AG04450 (cell line): ENCODE measurements at regions not wholly inside any gene's neighbourhood (a gene's known extent, or its start where the extent isn't known, plus 50 kb on each side); places are given as distances from the start of the nearest gene placed in this dataset.

Source experiments
- CTCF ChIA-PET: fragments of 300-600, 350-600 bp; formaldehyde crosslinking; extraction: SDS; loops from one replicate; lab custom pipeline; 2022; ENCODE audit warnings: antibody characterized with exemption, inconsistent platforms; lab: Charles Lee
- POLR2A ChIA-PET: fragments of 350-600 bp; formaldehyde crosslinking; extraction: SDS; loops from one replicate; lab custom pipeline; 2021; ENCODE audit warnings: antibody characterized with exemption, inconsistent platforms; lab: Yijun Ruan, JAX
- DNase-seq: peaks from one replicate; pipeline ENCODE4 v3.0.0-alpha.2; 2011; ENCODE audit warnings: low read depth, low spot score
- H3K27ac ChIP-seq: one replicate; pipeline ENCODE4 v1.5.1; 2012; ENCODE audit warnings: low read depth, low read length, control low read depth
- H3K27me3 ChIP-seq: one replicate; pipeline ENCODE4 v1.6.0; 2012; ENCODE audit warnings: low read length; ENCODE audit not compliant: control insufficient read depth, insufficient read depth
- H3K4me3 ChIP-seq: 2 replicates; pipeline ENCODE4 v1.5.1; 2011; ENCODE audit warnings: mild to moderate bottlenecking, low read depth, low read length, control low read depth
- H3K9me3 ChIP-seq: 2 replicates; pipeline ENCODE4 v1.5.1; 2012; ENCODE audit warnings: low read length; ENCODE audit not compliant: control insufficient read depth, insufficient read depth
- TF ChIP-seq, protein P1 (sequence below): IDR thresholded peaks from 2 replicates; pipeline ENCODE4 v1.5.1; 2011; ENCODE audit warnings: low read depth, low read length, control low read depth, inconsistent platforms

DNA sequence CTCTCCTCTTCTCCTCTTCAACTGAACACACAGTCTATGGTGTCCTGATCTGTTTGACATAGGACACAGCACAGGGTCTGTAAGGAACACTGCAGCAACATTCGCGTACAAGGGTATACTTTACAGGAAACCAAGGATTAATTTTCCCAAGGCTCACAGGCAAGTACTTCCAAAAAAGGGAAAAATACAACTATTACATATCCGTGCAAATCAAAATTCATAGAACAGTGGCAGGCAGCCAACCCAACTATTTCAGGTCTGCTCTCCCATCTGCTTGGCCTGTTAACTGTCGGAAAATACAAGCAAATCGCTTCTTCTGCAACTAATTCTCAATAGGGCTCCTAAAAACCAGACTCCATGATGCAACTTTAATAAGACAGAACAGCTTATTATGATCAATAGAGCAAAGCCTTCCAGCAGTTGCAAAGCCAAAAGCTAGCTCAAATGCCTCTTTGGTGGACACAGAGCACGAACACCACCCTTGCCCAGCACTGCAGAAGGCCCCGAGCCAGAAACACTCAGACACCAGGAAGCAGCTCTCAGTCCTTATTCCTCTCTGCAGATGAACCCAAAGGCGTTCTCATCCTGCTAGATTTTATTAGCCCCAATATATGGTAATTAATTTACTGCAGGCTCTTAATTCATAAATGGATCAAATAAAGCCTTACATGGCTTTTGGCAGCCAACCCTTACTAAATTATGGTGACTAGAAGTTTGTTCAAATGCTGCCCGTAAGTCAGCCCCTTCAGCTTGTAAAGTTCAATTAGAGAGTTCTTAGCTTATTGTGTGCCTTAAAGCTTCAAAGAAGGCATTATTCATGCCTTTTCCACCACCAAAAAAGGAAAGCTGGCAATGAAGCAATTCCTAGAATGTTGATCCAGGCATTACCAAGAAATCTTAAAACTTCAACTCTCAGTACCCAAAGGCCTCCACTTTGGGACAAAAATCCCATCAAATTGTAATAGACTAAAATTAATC, 68.8 kb downstream of the ZNF608 start:
- TF ChIP-seq, protein P1, sequence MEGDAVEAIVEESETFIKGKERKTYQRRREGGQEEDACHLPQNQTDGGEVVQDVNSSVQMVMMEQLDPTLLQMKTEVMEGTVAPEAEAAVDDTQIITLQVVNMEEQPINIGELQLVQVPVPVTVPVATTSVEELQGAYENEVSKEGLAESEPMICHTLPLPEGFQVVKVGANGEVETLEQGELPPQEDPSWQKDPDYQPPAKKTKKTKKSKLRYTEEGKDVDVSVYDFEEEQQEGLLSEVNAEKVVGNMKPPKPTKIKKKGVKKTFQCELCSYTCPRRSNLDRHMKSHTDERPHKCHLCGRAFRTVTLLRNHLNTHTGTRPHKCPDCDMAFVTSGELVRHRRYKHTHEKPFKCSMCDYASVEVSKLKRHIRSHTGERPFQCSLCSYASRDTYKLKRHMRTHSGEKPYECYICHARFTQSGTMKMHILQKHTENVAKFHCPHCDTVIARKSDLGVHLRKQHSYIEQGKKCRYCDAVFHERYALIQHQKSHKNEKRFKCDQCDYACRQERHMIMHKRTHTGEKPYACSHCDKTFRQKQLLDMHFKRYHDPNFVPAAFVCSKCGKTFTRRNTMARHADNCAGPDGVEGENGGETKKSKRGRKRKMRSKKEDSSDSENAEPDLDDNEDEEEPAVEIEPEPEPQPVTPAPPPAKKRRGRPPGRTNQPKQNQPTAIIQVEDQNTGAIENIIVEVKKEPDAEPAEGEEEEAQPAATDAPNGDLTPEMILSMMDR = no peak
- POLR2A ChIA-PET = no interaction called here
- no peak for DNase-seq
- Histone ChIP-seq H3K9me3 (no peaks in the 10 kb centered on the region), H3K27me3 (no peaks in the 10 kb centered on the region), H3K27ac (no peak overlapping the region), H3K4me3 (no peak overlapping the region)
- CTCF ChIA-PET = no interaction called here

DNA sequence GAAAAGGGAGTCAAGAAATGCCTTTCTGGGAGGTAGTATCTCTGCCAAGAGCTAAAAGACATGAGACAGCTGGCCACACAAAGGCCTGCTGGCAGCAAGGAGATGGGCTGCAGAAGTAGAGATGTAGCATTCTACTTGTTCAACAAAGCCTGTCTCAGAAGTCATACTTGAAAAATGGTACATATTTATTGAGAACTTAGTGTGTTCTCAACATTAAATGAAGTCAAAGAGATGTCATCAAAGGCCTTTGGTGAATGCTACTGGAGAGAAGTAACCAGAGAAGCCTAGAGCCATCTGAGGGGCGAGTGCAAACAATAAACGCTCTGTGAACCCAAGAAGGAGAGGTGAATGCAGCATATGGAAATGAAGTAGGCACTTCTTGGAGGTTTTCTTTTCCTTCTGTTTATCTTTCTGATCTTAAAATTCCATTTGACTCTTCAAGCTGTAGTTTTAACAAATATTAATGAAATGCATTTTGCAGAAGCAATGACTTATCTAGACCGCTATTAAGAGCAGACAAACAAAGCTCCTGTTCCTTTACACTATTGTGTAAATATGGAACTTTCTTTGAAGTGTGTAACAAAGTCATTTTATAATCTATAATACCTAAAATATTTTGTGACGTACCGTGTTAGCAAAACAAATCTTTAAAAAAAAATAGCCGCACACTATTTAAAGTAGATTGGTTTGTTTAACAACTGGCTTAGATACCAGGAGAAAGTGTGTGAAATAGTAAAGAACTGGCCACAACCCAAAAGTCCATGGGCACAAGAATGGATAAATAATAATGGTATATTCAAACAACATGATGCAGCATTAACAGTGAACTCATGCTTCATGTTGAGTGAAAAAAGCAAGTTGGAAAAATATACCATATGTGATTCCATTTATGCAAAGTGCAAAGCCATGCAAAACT, 70.2 kb downstream of the ZNF608 start:
- no peak overlapping the region for H3K4me3 ChIP-seq
- H3K9me3 ChIP-seq = no peaks in the 10 kb centered on the region
- no peak for DNase-seq
- H3K27ac ChIP-seq = no peak overlapping the region
- POLR2A ChIA-PET = interaction anchor here (0.6 kb wide), 1 partner anchor 15 kb away, joined by 4 read pairs; no protein-coding TSS in a partner anchor
- H3K27me3 ChIP-seq = no peaks in the 10 kb centered on the region
- CTCF ChIA-PET = no interaction called here
- TF ChIP-seq, protein P1 = no peak

DNA sequence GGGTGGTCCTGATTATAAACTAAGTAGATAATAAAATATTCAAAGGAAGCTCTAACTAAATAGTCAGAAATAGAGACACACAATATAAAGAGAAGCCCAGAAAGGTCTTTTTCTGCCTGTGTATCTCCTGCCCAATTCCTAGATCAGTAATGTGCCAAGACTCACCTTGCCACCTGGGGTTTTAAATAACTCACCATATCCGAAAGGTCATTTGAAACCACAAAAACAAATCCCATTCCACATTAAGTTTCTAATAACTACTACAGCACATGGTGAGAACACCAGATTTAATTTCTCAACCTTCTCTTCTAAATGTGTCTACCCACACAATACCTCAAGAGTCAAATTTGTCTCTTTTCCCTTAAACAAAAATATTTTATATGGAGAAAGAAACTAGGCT, 75.2 kb downstream of the ZNF608 start:
- Histone ChIP-seq H3K9me3 (no peaks in the 10 kb centered on the region), H3K4me3 (no peak overlapping the region), H3K27ac (no peak overlapping the region), H3K27me3 (no peaks in the 10 kb centered on the region)
- POLR2A ChIA-PET = interaction anchor here (0.6 kb wide), 1 partner anchor 15 kb away, joined by 3 read pairs; no protein-coding TSS in a partner anchor
- TF ChIP-seq, protein P1 = no peak
- CTCF ChIA-PET = interaction anchor here (2.5 kb wide), 1 partner anchor 9 kb away, joined by 7 read pairs; no protein-coding TSS in a partner anchor
- DNase-seq = no peak

DNA sequence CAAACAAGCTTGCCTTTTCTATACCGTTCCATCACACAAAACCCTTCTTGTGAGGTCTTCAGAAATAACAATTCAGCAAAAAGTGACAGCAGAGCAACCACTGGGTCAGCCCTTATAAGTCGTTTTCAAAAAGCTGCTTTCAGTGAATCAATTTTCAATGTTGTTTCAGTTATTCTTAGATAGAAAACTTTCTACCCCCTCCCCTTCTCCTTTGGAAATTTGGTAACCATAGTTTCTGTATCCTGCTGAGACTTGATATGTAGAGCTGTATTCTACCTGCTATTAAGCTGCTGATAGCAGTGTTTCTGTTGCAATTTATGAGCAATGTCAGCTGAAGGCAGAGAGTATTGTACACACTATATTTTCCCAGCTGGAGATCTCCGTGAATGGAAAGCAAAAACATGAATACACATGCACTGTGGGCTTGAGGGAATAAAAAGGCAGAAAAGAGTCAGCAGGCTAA, 75.7 kb downstream of the ZNF608 start:
- H3K27me3 ChIP-seq = no peaks in the 10 kb centered on the region
- TF ChIP-seq, protein P1 = no peak
- no peak for DNase-seq
- H3K9me3 ChIP-seq = no peaks in the 10 kb centered on the region
- no peak overlapping the region for H3K4me3 ChIP-seq
- ChIA-PET POLR2A (interaction anchor here (0.6 kb wide), 1 partner anchor 15 kb away, joined by 3 read pairs; no protein-coding TSS in a partner anchor), CTCF (interaction anchor here (2.5 kb wide), 1 partner anchor 9 kb away, joined by 7 read pairs; no protein-coding TSS in a partner anchor)
- no peak overlapping the region for H3K27ac ChIP-seq
